HG03378 (cell line): ENCODE measurements at regions not wholly inside any gene's neighbourhood (a gene's known extent, or its start where the extent isn't known, plus 50 kb on each side); places are given as distances from the start of the nearest gene placed in this dataset.
"Not testable (repeated sequence)": the region's sequence is repeated elsewhere in the genome, so short reads cannot be mapped to it uniquely, and the experiment has no call there.

Experiments used
- ATAC-seq: cut with Tn5 transposase; IDR thresholded peaks from one replicate; pipeline ENCODE4 v1.9.1; 2021; ENCODE audit warnings: mild to moderate bottlenecking, moderate library complexity; ENCODE audit not compliant: unreplicated experiment

DNA sequence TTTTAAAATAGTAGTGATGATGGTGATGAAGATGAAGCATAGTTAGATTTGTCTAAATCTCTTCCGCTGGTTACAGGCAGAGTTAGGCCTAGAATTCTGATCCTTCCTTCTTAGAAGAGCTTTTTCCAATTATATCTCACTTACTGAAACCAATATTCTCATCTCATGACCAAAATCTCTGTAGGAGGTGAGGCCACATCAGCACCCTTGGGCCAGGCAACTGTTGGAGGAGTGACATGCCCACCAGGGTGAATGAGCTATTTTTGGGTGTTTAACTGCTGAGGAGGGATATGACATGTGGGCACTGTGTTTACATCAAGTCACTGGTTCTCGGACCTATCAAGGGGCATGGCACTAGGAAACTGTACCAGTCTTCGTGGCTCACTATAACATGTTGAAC, 102.2 kb upstream of the SLC24A3 start:
- ATAC-seq: no peak

DNA sequence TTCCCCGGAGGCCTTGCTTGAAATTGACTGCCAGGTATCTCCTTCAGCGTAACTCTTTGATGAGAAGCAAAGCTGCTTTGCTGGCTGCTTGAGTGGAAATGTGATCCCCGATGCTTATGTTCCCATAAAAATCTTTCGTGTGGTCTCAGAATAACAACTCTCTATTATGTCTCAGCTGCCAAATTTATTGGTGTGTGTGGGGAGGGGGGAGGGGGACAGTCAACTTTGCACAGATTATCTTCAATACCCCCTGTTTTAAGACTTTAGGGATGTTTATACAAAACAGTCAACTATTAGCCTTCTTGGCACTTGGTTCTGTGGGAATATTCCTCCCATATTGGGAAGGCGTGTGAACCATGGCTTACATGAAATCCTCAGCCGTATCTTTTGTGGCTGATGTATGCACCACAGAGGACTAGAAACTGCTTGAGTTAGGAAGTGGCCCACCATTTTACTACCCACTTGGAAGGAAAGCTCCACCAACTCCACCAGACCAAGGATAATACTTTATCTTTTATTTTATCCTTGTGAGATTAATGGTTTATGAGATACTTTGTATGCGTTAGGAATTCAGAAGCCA, 101.5 kb upstream of the SLC24A3 start:
- ATAC-seq: no peak

DNA sequence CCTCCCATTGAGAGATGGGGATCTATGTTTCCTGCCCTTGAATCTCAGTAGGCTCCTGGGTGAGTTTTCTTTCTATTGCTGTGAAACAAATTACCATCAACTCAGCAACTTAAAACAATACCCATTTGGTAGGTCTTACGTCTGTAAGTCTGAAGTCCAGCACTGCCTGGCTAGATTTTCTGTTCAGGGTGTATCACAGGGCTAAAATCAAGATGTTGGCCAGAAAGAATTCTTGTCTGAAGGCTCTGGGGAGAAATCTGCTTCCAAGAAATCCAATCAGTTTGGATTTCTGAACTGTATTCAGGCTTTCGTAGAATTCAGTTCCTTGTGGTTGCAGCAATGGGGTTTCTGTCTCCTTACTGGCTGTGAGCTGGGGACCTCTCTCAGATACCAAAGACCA, 99.6 kb upstream of the SLC24A3 start:
- ATAC-seq: no peak

DNA sequence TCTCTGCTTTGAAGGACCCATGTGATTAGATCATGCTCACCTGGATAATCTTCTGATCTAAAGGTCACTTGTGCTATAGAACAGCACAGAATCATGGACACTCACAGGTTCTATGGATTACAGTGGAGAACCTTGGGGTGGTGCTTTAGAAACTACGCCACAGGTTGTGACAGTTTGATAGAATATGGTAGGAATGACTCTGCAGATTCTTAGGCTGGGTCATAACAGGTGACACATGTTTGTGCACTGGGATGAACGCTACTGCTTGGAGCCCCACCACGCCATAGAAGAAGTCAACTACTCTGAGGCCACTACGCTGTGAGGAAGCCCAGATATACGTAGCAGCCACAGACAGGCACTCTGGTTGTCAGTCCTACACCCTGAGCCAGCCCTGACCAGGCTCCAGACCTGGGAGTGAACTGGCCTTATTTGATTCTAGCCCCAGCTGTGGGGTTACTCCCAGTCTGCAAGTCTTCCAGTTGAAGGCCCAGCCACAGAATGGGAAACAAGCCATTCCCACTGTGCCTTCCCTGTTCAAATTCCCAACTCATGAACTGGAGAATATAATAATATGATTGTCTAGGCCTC, 99.0 kb upstream of the SLC24A3 start:
- ATAC-seq: no peak

DNA sequence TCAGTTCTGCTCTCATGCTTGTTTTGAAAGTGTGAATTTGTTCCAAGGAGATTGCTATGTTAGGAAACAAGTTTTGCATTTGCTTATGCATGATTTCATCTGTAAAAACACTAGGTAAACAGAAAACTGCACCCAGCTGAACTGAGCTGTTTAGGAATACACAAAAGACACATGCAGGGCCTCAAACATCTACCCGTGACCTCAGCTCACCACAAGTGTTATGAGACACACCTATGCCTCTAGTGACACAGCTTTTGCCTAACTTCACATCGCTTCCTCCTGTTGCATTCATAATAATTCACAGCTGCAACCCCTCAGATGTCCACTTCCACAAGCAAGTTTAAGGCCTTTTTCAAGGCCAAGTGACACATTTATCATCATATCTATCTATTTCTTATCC, 98.0 kb upstream of the SLC24A3 start:
- no peak for ATAC-seq

DNA sequence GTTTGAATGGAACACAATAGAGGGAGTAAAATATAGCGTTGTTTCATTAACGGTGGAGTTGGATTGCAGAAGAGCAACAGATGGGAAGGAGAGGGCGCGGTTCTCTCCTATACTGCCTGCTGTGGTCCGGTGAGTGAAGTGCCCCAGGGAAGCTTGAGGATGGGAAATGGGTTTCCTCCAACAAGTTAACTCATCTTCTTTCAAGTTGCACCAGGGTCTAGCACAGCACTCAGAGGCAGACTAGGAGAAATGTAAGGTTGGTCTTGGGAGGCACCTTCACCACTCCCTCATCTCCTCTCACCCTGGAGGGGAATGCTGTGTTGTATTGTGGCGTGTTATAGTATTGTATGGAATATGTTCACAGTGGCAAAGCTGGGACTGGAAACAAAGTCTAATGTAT, 96.9 kb upstream of the SLC24A3 start:
- ATAC-seq: no peak

DNA sequence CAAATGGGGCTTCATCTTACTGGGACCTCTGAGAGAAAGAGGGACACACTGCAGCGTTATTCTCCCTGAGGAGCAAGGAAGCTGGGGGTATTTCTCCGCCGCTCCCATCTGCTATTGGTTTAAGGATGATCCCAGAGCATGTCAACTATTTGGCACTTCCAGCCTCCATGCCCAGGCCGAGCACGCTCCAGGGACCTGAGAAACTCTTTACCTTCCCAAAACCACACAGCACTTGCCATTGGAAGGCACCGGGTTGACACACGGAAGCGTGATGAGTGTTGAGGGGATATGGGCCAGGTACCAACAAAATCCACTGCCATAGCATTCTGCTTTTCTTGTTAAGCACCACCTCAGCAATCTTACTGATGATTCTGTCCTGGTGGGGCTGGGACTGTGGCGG, 92.4 kb upstream of the SLC24A3 start:
- ATAC-seq: no peak

DNA sequence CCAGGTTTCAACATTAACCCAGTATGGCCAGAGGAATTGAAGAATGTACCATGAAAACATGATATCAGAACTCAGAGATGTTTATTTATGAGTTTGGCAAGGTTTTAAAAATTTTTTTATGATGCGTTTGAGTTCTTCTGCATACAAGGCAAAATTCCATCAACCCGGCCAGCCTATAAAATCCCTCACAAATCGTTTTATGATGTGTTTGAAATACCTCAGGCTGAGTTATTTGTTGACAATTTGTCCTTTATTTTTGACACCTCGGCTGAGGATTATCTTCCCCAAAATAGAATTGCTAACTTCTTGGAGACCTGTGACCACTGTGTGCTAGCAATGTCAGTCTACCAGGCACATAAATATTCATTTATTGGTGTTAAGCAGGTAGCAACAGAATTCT, 91.9 kb upstream of the SLC24A3 start:
- ATAC-seq: no peak

DNA sequence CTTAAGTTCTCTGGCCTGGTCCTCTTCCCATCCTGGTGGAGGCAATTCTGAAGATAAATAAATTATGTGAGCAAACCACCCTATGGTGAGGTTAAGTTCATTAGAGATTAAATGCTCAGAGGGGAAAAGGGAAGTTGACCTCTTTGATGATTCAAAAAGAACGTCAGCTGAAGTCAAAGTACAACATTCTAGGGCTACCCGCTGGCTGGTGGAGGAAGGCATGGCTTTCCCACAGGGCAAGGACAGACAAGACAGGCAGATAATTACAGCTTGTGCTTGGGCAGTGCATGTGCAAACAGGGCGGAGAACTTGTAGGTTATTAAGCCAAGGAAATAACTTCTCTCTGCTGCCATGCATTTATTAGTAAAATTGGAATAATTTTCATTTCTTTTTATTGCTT, 91.0 kb upstream of the SLC24A3 start:
- no peak for ATAC-seq

DNA sequence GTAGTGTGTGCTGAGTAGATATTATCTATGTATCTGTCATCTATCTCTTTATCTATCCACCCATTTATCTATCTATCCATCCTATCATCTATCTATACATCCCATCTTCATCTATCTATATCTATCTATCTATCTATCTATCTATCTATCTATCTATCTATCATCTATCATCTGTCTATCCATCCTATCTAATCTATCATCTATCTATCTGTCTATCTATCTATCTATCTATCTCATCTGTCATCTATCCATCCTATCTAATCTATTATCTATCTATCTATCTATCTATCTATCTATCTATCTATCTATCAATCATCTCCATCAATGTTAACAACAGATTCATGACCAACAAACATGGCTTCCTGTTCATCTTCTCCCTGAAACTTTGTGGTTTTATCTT, 90.5 kb upstream of the SLC24A3 start:
- no peak for ATAC-seq

DNA sequence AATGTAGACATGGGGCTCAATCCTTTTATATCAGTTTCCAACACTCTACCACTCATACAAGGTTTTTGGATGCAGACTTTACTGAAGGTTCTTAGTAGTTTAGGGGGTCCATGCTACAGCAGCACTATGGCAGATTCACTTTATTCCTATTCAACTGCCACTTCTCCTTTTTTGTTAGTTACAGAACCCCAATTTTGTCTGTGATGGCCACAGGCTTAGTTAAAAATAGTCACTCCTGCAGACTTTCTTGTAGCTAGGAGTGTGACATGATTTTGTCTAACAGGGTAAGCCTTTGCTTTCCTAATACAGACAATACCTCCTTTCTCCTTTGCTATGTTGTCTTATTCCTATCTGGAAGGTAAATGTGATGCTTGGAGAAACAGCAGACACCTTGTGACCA, 90.0 kb upstream of the SLC24A3 start:
- ATAC-seq: no peak

DNA sequence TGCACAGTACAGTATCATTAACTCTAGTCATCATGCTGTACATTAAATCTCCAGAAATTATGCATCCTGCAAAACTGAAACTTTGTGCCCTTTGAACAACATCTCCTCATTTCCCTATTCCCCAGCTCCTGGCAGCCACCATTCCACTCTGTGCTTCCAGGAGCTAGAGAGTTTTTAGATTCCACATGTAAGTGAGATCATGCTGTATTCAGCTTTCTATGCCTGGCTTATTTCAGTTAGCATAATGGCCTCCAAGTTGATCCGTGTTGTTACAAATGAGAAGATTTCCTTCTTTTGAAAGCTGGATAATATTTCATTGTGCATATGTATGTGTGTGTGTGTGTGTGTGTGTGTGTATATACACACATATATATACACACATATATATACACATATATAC, 86.9 kb upstream of the SLC24A3 start:
- no peak for ATAC-seq

DNA sequence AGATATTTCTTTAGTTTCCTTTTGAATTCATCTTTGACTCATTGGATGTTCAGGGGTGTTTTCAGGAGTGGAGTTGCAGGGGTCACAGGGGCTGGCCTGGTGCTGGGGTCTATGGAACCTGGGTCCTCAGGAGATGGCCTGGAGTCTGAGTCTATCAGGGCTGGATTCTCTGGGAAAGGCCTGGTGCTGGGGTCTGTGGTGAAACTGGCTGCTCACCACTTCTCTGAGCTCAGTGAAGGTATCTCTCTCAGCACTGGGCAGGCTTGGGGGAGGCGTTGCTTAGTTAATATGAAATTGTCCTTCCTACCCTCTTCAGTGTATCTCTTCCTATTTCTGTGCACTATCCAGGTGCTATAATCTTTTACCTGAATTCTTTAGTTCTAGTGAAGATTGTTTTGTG, 83.1 kb upstream of the SLC24A3 start:
- no peak for ATAC-seq

DNA sequence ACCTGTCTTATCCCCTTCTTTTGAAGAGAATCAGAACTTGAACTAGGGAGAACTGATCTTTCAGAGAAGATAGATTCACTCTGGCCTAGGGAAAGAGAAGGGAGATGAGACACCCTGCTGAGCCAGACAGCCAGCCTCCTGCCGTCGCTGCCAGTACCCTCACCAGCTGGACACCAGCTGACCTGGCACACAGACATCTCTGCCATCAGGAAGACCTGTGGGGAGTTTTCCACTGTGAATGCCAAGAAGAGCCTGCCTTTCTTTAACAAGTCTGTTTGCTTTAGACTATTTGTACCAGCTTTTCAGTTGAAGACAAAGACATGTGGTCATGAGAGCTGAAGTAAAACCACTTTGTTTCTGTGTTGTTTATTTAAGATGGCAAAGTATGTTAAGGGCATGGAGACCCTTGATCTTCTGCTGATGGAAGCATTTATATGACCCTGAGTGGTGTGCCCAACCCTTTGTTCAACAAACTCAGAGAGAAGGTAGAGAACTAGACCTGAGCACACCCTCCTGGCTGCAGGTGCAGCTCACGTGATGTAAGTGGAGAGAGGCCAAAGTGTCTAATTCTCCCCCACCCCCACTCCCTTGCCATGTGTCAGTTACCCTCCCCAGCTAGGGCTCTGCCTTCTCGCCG, 82.3 kb upstream of the SLC24A3 start:
- no peak for ATAC-seq

DNA sequence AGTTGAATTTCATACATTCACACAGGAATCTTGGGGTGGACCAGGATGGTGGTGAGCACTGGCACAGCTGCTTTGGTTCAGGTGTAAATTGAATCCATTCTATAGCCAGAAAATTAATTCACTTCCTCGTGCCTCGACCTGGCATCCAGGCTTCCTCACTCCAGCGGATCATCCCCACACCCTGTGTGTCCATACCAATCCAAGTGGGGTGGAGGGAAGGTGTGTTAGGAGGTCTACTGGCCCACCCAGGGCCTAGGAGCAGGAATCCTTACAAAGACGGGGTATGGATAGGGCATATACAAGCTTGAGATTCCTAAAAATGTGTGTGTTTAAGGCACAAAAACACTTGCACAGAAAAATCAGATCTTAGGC, 81.8 kb upstream of the SLC24A3 start:
- ATAC-seq: no peak

DNA sequence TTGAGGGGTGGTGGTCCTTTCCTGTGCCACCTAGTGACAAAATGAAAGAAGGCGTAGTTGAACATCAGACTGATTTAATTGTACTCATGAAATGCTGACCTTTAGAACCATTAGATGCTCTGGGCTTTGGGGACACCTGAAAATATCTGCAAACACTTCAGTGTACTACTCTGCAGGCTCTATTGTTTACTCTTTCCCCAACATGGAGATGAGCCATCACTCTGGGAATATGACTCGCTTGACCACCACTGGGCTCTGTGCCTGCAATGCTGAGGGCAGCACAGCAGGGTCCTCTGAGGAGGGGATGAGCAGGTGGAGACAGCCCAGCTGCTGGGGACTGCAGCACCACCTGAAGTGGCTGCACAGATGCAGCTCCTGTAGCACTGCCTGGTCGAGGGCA, 74.8 kb upstream of the SLC24A3 start:
- no peak for ATAC-seq

DNA sequence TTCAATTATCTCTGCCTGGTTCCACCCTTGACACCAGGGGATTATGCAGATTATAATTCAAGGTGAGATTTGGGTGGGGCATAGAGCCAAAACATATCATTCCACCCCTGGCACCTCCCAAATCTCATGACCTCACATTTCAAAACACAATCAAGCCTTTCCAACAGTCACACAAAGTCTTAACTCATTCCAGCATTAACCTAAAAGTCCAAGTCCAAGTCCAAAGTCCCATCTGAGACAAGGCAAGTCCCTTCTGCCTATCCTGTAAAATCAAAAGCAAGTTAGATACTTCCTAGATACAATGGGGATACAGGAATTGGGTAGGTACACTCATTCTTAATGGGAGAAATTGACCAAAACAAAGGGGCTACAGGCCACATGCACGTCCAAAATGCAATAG, 73.7 kb upstream of the SLC24A3 start:
- no peak for ATAC-seq

DNA sequence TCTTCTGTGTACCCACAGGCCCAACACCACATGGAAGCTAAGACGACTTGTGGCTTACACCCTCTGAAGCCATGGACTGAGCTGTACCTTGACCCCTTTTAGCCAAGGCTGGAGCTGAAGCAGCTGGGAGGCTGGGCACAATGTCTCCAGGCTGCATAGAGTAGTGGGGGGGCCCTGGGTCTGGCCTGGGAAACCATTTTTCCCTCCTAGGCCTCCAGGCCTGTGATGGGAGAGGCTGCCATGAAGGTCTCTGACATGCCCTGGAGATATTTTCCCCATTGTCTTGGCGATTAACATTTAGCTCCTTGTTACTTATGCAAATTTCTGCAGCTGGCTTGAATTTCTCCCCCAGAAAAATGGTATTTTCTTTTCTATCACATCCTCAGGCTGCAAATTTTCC, 72.9 kb upstream of the SLC24A3 start:
- ATAC-seq: not testable (repeated sequence)

DNA sequence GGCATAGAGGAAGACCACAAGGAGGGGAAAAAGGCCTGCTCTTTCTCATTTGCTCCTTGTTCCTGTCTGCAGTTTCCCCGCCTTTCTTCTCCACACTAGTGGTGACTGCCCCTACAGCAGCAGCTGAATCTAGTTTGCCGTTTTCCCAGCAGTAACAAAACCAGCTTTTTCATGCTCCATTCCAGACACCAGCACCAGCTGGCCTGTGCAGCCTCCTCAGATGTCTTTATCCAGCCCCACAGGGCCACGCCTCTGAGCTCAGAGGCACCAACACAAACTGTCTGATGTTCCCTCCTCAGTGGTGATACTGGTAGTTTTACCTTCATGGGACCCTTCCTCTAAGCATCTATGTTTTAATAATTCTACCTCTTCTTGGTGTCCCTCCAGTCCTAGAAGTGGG, 70.4 kb upstream of the SLC24A3 start:
- ATAC-seq: no peak

DNA sequence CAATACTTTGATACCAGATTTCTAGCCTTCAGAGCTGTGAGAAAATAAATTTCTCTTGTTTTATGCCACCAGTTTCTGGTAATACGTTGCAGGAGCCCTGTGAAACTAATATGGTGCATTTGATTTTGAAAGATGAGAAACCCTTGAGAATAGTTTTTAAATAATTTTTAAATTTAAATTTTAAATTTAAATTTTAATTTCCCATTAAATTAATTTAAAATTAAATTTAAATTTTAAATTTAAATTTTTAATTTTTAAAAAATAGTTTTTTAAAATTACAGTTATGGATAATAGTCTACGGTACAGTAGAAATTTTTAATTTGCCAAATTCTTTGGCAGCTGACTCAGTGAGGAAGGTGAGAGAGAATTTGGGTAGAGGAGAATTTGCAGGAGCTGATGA, 68.6 kb upstream of the SLC24A3 start:
- no peak for ATAC-seq

DNA sequence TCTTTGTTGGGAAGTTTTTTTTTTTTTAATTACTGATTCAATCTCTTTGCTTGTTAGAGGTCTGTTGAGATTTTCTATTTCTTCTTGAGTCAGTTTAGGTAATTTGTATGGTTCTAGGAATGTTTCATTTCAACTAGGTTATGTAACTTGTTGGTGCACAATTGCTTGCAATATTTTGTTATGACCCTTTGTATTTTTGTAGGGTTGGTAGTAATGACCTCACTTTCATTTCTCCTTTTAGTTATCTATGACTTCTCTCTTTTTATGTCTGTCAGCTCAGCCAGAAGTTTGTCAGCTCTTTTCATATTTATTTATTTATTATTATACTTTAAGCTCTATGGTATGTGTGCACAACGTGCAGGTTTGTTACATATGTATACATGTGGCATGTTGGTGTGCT, 51.1 kb upstream of the SLC24A3 start:
- no peak for ATAC-seq
